ENCODE measurements at regions not wholly inside any gene's neighbourhood (a gene's known extent, or its start where the extent isn't known, plus 50 kb on each side); places are given as distances from the start of the nearest gene placed in this dataset.
"Not testable (repeated sequence)": the region's sequence is repeated elsewhere in the genome, so short reads cannot be mapped to it uniquely, and the experiment has no call there.

DNA sequence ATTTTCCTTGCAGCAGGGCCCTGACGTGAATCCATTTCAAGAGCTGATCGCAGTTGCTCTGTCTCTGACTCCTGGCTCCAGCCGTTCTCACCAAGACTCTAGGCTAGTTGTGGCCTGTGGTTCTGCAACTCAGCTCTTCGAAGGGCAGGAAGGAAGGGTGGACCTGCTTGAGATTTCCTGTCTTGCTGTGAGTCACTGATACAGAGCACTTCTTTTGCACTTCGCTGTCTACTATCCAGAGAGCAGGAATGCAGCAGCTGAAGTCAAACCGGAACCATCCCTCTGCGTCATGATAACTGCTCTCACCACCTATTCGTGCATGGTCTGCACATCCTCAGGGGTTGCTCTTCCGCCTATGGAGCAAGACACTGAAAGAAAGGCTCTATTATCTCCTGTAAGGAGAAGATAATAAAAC, 59.7 kb downstream of the RAP2B start:
- no peaks in the 10 kb centered on the region for H3K36me3 ChIP-seq
- DNase-seq (ENCODE audit: extremely low spot score), result peak; percentile 92
- peaks cover 4 to 8% (median 6%) of the 10 kb centered on the region in 4 donors for H3K4me1 ChIP-seq
- H3K9me3 ChIP-seq, result no peaks in the 10 kb centered on the region
- intact Hi-C loops (cut with DNase I), result no loop called here
- peak overlapping the region; percentile 38 to 49 (median 44) for H3K27ac ChIP-seq (replicated peaks in 1 of 4)
- TF ChIP-seq POLR2AphosphoS5 (IDR thresholded peaks at IDR 0.05) (peak; percentile 58 to 68), EP300 (IDR thresholded peaks at IDR 0.05) (no peak)
- no peaks in the 10 kb centered on the region for H3K27me3 ChIP-seq
- H3K4me3 ChIP-seq, result no peak overlapping the region
- 56% methylated on average over 9 of the region's 9 CpGs for WGBS

DNA sequence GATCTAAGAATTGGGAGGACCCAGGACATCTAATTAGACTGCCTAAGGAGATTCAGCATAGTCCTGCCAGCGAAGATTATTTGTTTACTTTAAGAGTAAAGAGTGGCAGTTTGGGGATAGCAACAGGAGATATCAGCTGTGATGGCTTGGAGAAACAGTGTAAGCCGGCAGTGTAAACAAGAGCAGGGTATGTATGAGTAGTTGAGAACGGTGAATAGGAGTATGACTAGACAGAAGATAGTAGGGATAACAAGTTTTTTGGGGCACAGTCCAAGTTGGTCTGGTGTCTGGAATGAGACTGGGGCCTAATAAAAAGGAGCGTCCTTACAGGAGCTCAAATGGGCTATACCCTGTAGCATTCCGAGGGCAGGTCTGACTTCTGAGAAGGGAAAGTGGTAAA, 64.9 kb downstream of the RAP2B start:
- H3K27ac ChIP-seq (replicated peaks in 1 of 4); H3K36me3 ChIP-seq; H3K4me1 ChIP-seq; H3K27me3 ChIP-seq; H3K4me3 ChIP-seq; DNase-seq (ENCODE audit: extremely low spot score); intact Hi-C loops (cut with DNase I); H3K9me3 ChIP-seq: not testable (repeated sequence)
- 92% methylated on average over 5 of the region's 5 CpGs for WGBS

DNA sequence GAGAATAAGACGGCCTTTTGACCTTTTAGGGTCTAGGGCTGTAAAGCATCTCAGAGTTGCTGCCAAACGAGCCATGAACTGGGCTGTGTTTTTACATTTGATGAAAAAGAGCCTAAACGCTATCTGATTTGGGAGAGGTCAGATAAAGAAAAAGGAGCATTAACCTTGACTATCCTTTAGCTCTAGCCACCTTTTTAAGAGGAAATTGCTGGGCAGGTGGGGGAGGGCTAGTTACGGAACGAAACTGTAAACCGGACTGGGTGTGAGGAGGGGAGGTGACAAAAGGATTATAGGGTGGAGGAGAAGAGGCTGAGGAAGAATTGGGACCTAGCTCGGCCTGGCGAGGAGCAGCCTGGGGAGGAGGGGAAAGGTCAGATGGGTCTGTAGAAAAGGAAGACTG, 68.4 kb downstream of the RAP2B start:
- H3K4me1 ChIP-seq, result peaks cover 0 to 14% (median 11%) of the 10 kb centered on the region in 4 donors
- H3K4me3 ChIP-seq; H3K27ac ChIP-seq (replicated peaks in 1 of 4); H3K9me3 ChIP-seq; intact Hi-C loops (cut with DNase I); H3K36me3 ChIP-seq; DNase-seq (ENCODE audit: extremely low spot score); H3K27me3 ChIP-seq: not testable (repeated sequence)
- WGBS, result 93% methylated on average over 8 of the region's 8 CpGs

- H3K4me3 ChIP-seq; H3K36me3 ChIP-seq; H3K9me3 ChIP-seq; intact Hi-C loops (cut with DNase I); H3K27me3 ChIP-seq; H3K27ac ChIP-seq (replicated peaks in 1 of 4); DNase-seq (ENCODE audit: extremely low spot score): not testable (repeated sequence)
- 91% methylated on average over 3 of the region's 3 CpGs for WGBS
- peaks cover 0 to 14% (median 11%) of the 10 kb centered on the region in 4 donors for H3K4me1 ChIP-seq
Measured at GRCh38 chr3:153231245-153231644, 69.2 kb downstream of the RAP2B start.

- H3K4me3 ChIP-seq; H3K9me3 ChIP-seq; intact Hi-C loops (cut with DNase I); DNase-seq (ENCODE audit: extremely low spot score); H3K36me3 ChIP-seq; H3K27me3 ChIP-seq: not testable (repeated sequence)
- Histone ChIP-seq H3K27ac (replicated peaks in 1 of 4) (peak overlapping the region in 1 of 4 donors; percentile 23), H3K4me1 (peaks cover 0 to 14% (median 11%) of the 10 kb centered on the region in 4 donors)
- WGBS, result 93% methylated on average over 10 of the region's 11 CpGs
Measured at GRCh38 chr3:153232050-153232752, 70.2 kb downstream of the RAP2B start.

GRCh38 chr3:153232851-153233271, 70.8 kb downstream of the RAP2B start:
- peaks cover 0 to 14% (median 11%) of the 10 kb centered on the region in 4 donors for H3K4me1 ChIP-seq
- no peaks in the 10 kb centered on the region for H3K36me3 ChIP-seq
- no peaks in the 10 kb centered on the region for H3K27me3 ChIP-seq
- WGBS, result 38% methylated on average over 3 of the region's 3 CpGs
- intact Hi-C loops (cut with DNase I), result no loop called here
- no peak overlapping the region for H3K27ac ChIP-seq (replicated peaks in 1 of 4)
- no peaks in the 10 kb centered on the region for H3K9me3 ChIP-seq
- no peak overlapping the region for H3K4me3 ChIP-seq
- TF ChIP-seq POLR2A (IDR thresholded peaks at IDR 0.05; ENCODE audit: low read depth), result no peak
- no peak for TF ChIP-seq EP300 (IDR thresholded peaks at IDR 0.05)
- no peak for TF ChIP-seq CTCF (IDR thresholded peaks at IDR 0.05)
- no peak for TF ChIP-seq POLR2AphosphoS5 (IDR thresholded peaks at IDR 0.05)
- no peak for DNase-seq (ENCODE audit: extremely low spot score)

DNA sequence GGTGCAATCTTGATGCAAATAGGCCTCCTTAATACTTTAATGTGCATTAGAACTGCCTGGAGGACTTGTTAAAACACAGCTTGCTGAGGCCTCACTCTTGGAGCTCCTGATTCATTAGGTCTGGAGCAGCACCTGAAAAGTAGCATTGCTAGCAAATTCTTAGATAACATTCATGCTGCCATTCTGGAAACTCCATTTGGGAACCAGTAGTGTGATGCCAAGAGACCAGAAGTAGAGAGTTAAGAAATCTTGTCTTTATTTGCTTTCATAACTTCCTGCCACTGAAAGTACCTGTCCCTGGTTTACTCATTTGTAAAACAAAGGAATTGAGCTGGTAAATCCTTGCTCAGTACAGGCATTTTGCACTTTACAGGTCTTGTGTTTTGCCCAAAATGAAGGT, 72.0 kb downstream of the RAP2B start:
- Histone ChIP-seq H3K9me3 (no peaks in the 10 kb centered on the region), H3K4me3 (no peak overlapping the region), H3K27ac (replicated peaks in 1 of 4) (no peak overlapping the region), H3K4me1 (peaks cover 0 to 14% (median 11%) of the 10 kb centered on the region in 4 donors), H3K36me3 (no peaks in the 10 kb centered on the region), H3K27me3 (no peaks in the 10 kb centered on the region)
- no peak for DNase-seq (ENCODE audit: extremely low spot score)
- TF ChIP-seq POLR2AphosphoS5 (IDR thresholded peaks at IDR 0.05) (no peak), POLR2A (IDR thresholded peaks at IDR 0.05; ENCODE audit: low read depth) (no peak), EP300 (IDR thresholded peaks at IDR 0.05) (no peak), CTCF (IDR thresholded peaks at IDR 0.05) (no peak)
- intact Hi-C loops (cut with DNase I), result no loop called here

Data from esophagus muscularis mucosa (tissue), 4 donors.